ENCODE measurements at regions not wholly inside any gene's neighbourhood (a gene's known extent, or its start where the extent isn't known, plus 50 kb on each side); places are given as distances from the start of the nearest gene placed in this dataset.

DNA sequence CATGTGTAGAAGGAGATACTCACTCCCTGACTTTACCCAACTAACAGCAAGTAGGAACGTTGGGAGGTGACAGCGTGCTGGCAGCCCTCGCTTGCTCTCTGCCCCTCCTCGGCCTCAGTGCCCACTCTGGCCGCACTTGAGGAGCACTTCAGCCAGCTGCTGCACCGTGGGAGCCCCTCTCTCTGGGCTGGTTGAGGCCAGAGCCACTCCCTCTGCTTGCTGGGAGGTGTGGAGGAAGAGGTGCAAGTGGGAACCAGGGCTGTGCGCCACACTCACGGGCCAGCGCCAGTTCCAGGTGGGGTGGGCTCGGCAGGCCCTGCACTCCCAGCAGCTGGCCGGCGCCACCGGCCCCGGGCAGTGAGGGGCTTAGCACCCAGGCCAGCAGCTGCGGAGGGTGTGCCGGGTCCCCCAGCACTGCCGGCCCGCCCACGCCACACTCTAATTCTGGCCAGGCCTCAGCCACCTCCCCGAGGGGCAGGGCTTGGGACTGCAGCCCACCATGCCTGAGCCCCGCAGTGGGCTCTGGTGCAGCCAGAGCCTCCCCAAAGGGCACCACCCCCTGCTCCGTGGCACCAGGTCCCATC lies 68.4 kb upstream of the FRMD4B start:
- intact Hi-C loops (cut with DNase I) = no loop called here
- no peaks in the 10 kb centered on the region for H3K36me3 ChIP-seq
- H3K4me3 ChIP-seq = no peak overlapping the region
- TF ChIP-seq CTCF (IDR thresholded peaks at IDR 0.05) = no peak
- H3K27ac ChIP-seq = no peak overlapping the region
- no peak overlapping the region for H3K9ac ChIP-seq (ENCODE audit: low read depth in 2 of 2, low read length in 2 of 2)
- H3K4me1 ChIP-seq = no peaks in the 10 kb centered on the region
- H3K27me3 ChIP-seq = no peaks in the 10 kb centered on the region
- DNase-seq = no peak
- no peaks in the 10 kb centered on the region for H3K9me3 ChIP-seq

- Histone ChIP-seq H3K9me3 (no peaks in the 10 kb centered on the region), H3K9ac (ENCODE audit: low read depth in 2 of 2, low read length in 2 of 2) (no peak overlapping the region), H3K4me1 (no peaks in the 10 kb centered on the region), H3K4me3 (no peak overlapping the region), H3K27ac (no peak overlapping the region), H3K36me3 (no peaks in the 10 kb centered on the region), H3K27me3 (no peaks in the 10 kb centered on the region)
- intact Hi-C loops (cut with DNase I) = no loop called here
- DNase-seq = no peak
- no peak for TF ChIP-seq CTCF (IDR thresholded peaks at IDR 0.05)
These were observed 66.4 kb upstream of the FRMD4B start for GRCh38 chr3:69452295-69452694.

GRCh38 chr3:69451594-69451993 lies 65.7 kb upstream of the FRMD4B start:
- Histone ChIP-seq H3K27me3 (no peaks in the 10 kb centered on the region), H3K36me3 (no peaks in the 10 kb centered on the region), H3K4me1 (no peaks in the 10 kb centered on the region), H3K9me3 (no peaks in the 10 kb centered on the region), H3K27ac (no peak overlapping the region), H3K9ac (ENCODE audit: low read depth in 2 of 2, low read length in 2 of 2) (no peak overlapping the region), H3K4me3 (no peak overlapping the region)
- intact Hi-C loops (cut with DNase I) = no loop called here
- DNase-seq = no peak
- no peak for TF ChIP-seq CTCF (IDR thresholded peaks at IDR 0.05)

GRCh38 chr3:69448877-69449276 lies 63.0 kb upstream of the FRMD4B start:
- H3K36me3 ChIP-seq = no peaks in the 10 kb centered on the region
- H3K27me3 ChIP-seq = no peaks in the 10 kb centered on the region
- H3K9ac ChIP-seq (ENCODE audit: low read depth in 2 of 2, low read length in 2 of 2) = no peak overlapping the region
- H3K9me3 ChIP-seq = no peaks in the 10 kb centered on the region
- no peak for DNase-seq
- no peak overlapping the region for H3K4me3 ChIP-seq
- H3K4me1 ChIP-seq = no peaks in the 10 kb centered on the region
- TF ChIP-seq CTCF (IDR thresholded peaks at IDR 0.05) = no peak
- H3K27ac ChIP-seq = no peak overlapping the region
- intact Hi-C loops (cut with DNase I) = no loop called here

- no peak for TF ChIP-seq CTCF (IDR thresholded peaks at IDR 0.05)
- H3K36me3 ChIP-seq = no peaks in the 10 kb centered on the region
- no peaks in the 10 kb centered on the region for H3K27me3 ChIP-seq
- H3K27ac ChIP-seq = no peak overlapping the region
- H3K9me3 ChIP-seq = no peaks in the 10 kb centered on the region
- intact Hi-C loops (cut with DNase I) = no loop called here
- no peak for DNase-seq
- no peak overlapping the region for H3K4me3 ChIP-seq
- no peaks in the 10 kb centered on the region for H3K4me1 ChIP-seq
- H3K9ac ChIP-seq (ENCODE audit: low read depth in 2 of 2, low read length in 2 of 2) = no peak overlapping the region
These were observed 60.6 kb upstream of the FRMD4B start for GRCh38 chr3:69446402-69447072.

All from colonic mucosa (tissue), 4 donors.